K562 (cell line): ENCODE measurements at regions not wholly inside any gene's neighbourhood (a gene's known extent, or its start where the extent isn't known, plus 50 kb on each side); places are given as distances from the start of the nearest gene placed in this dataset.
"Not testable (repeated sequence)": the region's sequence is repeated elsewhere in the genome, so short reads cannot be mapped to it uniquely, and the experiment has no call there.

Source experiments
- AFF1 ChIP-seq, 2 experiments: fragments of 450-650 bp; IDR thresholded peaks; 2 replicates each; pipeline ENCODE4 v1.6.1; 2018; ENCODE audit warnings: mild to moderate bottlenecking in 2 of 2, low read depth in 1 of 2; ENCODE audit not compliant: partially characterized antibody in 2 of 2
- ARNT ChIP-seq, 2 experiments: fragments of 450-650 bp; IDR thresholded peaks; 2 replicates each; pipeline ENCODE4 v1.6.1; 2016; ENCODE audit warnings: mild to moderate bottlenecking in 1 of 2
- CBFA2T2 ChIP-seq: fragments of 450-650 bp; conservative IDR thresholded peaks from 2 replicates; pipeline ENCODE4 v1.6.1; 2017; ENCODE audit warnings: mild to moderate bottlenecking
- CBFA2T3 ChIP-seq: fragments of 450-650 bp; IDR thresholded peaks from 2 replicates; pipeline ENCODE4 v1.6.1; 2017
- NFIC ChIP-seq: fragments of 450-650 bp; IDR thresholded peaks from 2 replicates; pipeline ENCODE4 v1.6.1; 2017; ENCODE audit warnings: mild to moderate bottlenecking, inconsistent platforms
- PKNOX1 ChIP-seq: fragments of 450-650 bp; IDR thresholded peaks from 2 replicates; pipeline ENCODE4 v1.6.1; 2016
- SMAD4 ChIP-seq: fragments of 250-450 bp; sonication (Bioruptor Pico); conservative IDR thresholded peaks from 2 replicates; pipeline ENCODE4 v1.8.0; 2021; ENCODE audit warnings: inconsistent platforms, mild to moderate bottlenecking, moderate library complexity
- THRB ChIP-seq: fragments of 450-650 bp; formaldehyde crosslinking; conservative IDR thresholded peaks from 2 replicates; pipeline ENCODE4 v1.4.0; 2022; ENCODE audit warnings: mild to moderate bottlenecking, missing genetic modification characterization
- TRIM24 ChIP-seq, 2 experiments: fragments of 450-650 bp; IDR thresholded peaks; 2 replicates each; pipeline ENCODE4 v1.6.1; 2016
- ZBTB40 ChIP-seq, 2 experiments: fragments of 450-650 bp in 1 of 2; sonication (generic) in 1 of 2; formaldehyde crosslinking in 1 of 2; IDR thresholded peaks; 2 replicates each; pipeline versions ENCODE4 v1.7.1 to v1.9.0; 2016 to 2022; ENCODE audit warnings: inconsistent platforms in 1 of 2, mild to moderate bottlenecking in 1 of 2, missing genetic modification reagents in 1 of 2

- TF ChIP-seq THRB (CRISPR knock-in tag): 0 out of 2 replicates have a peak, but pooled peaks have one; percentile 17
- TF ChIP-seq CBFA2T2: 0 out of 2 replicates have a peak, but pooled peaks have one; percentile 2
- TF ChIP-seq TRIM24 (IDR thresholded peaks at IDR 0.05): 0 out of 4 replicates have a peak, but pooled peaks of 1 of the 2 experiments have one; percentile 19
- TF ChIP-seq NFIC: peak; percentile 47
- TF ChIP-seq ARNT (IDR thresholded peaks at IDR 0.05): 0 out of 4 replicates have a peak, but pooled peaks of 1 of the 2 experiments have one; percentile 26
- TF ChIP-seq ZBTB40 (IDR thresholded peaks at IDR 0.05): 0 out of 2 replicates have a peak, but pooled peaks have one; percentile 15
- TF ChIP-seq ZBTB40 (CRISPR knock-in tag; IDR thresholded peaks at IDR 0.05): not testable (repeated sequence)
- 0 out of 2 replicates have a peak, but pooled peaks have one; percentile 8 for TF ChIP-seq CBFA2T3
- TF ChIP-seq AFF1 (IDR thresholded peaks at IDR 0.05; ENCODE audit: low read depth in 1 of 2, partially characterized antibody in 2 of 2): peak in 1 of 2 experiments; percentile 23
- peak; percentile 22; the same call in 1 of the 2 replicates for TF ChIP-seq PKNOX1
- 0 out of 2 replicates have a peak, but pooled peaks have one; percentile 44 for TF ChIP-seq SMAD4 (CRISPR knock-in tag)
Measured at GRCh38 chr6:15111576-15111975, 134.3 kb upstream of the JARID2 start (continued).
